GM21526 (cell line): ENCODE measurements at regions not wholly inside any gene's neighbourhood (a gene's known extent, or its start where the extent isn't known, plus 50 kb on each side); places are given as distances from the start of the nearest gene placed in this dataset.
"Not testable (repeated sequence)": the region's sequence is repeated elsewhere in the genome, so short reads cannot be mapped to it uniquely, and the experiment has no call there.

Experiments
- ATAC-seq: cut with Tn5 transposase; IDR thresholded peaks from one replicate; pipeline ENCODE4 v1.9.1; 2021; ENCODE audit warnings: moderate library complexity; ENCODE audit not compliant: unreplicated experiment, low FRiP score

GRCh38 chrX:122591546-122591945, 592.5 kb upstream of the GRIA3 start:
- ATAC-seq: no peak

GRCh38 chrX:122596998-122597397, 587.1 kb upstream of the GRIA3 start:
- no peak for ATAC-seq

- ATAC-seq: no peak
These were observed 561.3 kb upstream of the GRIA3 start for GRCh38 chrX:122622795-122623194.

GRCh38 chrX:122625239-122625638, 558.8 kb upstream of the GRIA3 start:
- no peak for ATAC-seq

GRCh38 chrX:122625821-122626220, 558.3 kb upstream of the GRIA3 start:
- ATAC-seq: no peak

- ATAC-seq: no peak
These were observed 557.2 kb upstream of the GRIA3 start for GRCh38 chrX:122626871-122627270.

GRCh38 chrX:122641136-122641535, 542.9 kb upstream of the GRIA3 start:
- no peak for ATAC-seq

- no peak for ATAC-seq
These were observed 542.3 kb upstream of the GRIA3 start for GRCh38 chrX:122641826-122642225.

- ATAC-seq: not testable (repeated sequence)
These were observed 528.8 kb upstream of the GRIA3 start for GRCh38 chrX:122655256-122655655.

GRCh38 chrX:122666601-122667000, 517.5 kb upstream of the GRIA3 start:
- ATAC-seq: no peak

- no peak for ATAC-seq
These were observed 516.4 kb upstream of the GRIA3 start for GRCh38 chrX:122667667-122668066.

- no peak for ATAC-seq
These were observed 480.3 kb upstream of the GRIA3 start for GRCh38 chrX:122703762-122704161.

GRCh38 chrX:122739770-122740169, 444.3 kb upstream of the GRIA3 start:
- ATAC-seq: no peak

- ATAC-seq: no peak
These were observed 413.5 kb upstream of the GRIA3 start for GRCh38 chrX:122770581-122770980.

- no peak for ATAC-seq
These were observed 412.1 kb upstream of the GRIA3 start for GRCh38 chrX:122771933-122772332.

GRCh38 chrX:122777766-122778165, 406.3 kb upstream of the GRIA3 start:
- ATAC-seq: no peak

GRCh38 chrX:122783918-122784317, 400.2 kb upstream of the GRIA3 start:
- no peak for ATAC-seq

GRCh38 chrX:122787231-122787630, 396.8 kb upstream of the GRIA3 start:
- no peak for ATAC-seq

GRCh38 chrX:122788216-122788615, 395.9 kb upstream of the GRIA3 start:
- no peak for ATAC-seq

- no peak for ATAC-seq
These were observed 393.5 kb upstream of the GRIA3 start for GRCh38 chrX:122790376-122791095.

- ATAC-seq: no peak
These were observed 370.2 kb upstream of the GRIA3 start for GRCh38 chrX:122813876-122814275.

GRCh38 chrX:122816288-122816687, 367.8 kb upstream of the GRIA3 start:
- no peak for ATAC-seq
